ENCODE measurements at regions not wholly inside any gene's neighbourhood (a gene's known extent, or its start where the extent isn't known, plus 50 kb on each side); places are given as distances from the start of the nearest gene placed in this dataset.

GRCh38 chr13:73938372-73939070 is 195.7 kb downstream of the KLF12 start:
- TF ChIP-seq EZH2phosphoT487 (IDR thresholded peaks at IDR 0.05; ENCODE audit: borderline replicate concordance, low read depth, low read length) (no peak), CTCF (conservative IDR thresholded peaks at IDR 0.05; ENCODE audit: low read length) (no peak)
- no peaks in the 10 kb centered on the region for H3K79me2 ChIP-seq (ENCODE audit: insufficient read depth, low read depth, low read length)
- intact Hi-C loops (cut with micrococcal nuclease; ENCODE audit: unreplicated experiment): no loop called here
- H4K20me1 ChIP-seq (ENCODE audit: insufficient read depth, low read length): no peaks in the 10 kb centered on the region
- H3K4me2 ChIP-seq (ENCODE audit: low read length): no peak overlapping the region
- no peak for DNase-seq (ENCODE audit: low spot score)
- no peaks in the 10 kb centered on the region for H3K9me3 ChIP-seq (ENCODE audit: low read length)
- POLR2A ChIA-PET: interaction anchor here (0.6 to 1.9 kb wide), 5 partner anchors 11 to 97 kb away, joined by 3 to 7 read pairs (median 3); no protein-coding TSS in a partner anchor
- no TSS peak for BruUV-seq (replicated peaks)
- peaks cover 23% of the 10 kb centered on the region for H3K4me1 ChIP-seq (ENCODE audit: insufficient read depth, low read length, poor library complexity, severe bottlenecking)
- no peaks in the 10 kb centered on the region for H3K9me2 ChIP-seq (ENCODE audit: insufficient read depth, low read length)
- peaks cover 50% of the 10 kb centered on the region for H3K36me3 ChIP-seq (ENCODE audit: insufficient read depth, low read length)
- no peak overlapping the region for H2AFZ ChIP-seq (ENCODE audit: low read length)
- no peak overlapping the region for H3K4me3 ChIP-seq (ENCODE audit: low read depth, low read length, poor library complexity, severe bottlenecking)
- CTCF ChIA-PET (ENCODE audit: unreplicated experiment): interaction anchor here (0.6 kb wide), 1 partner anchor 10 kb away, joined by 3 read pairs; no protein-coding TSS in a partner anchor
- H3K27ac ChIP-seq (ENCODE audit: low read depth, low read length, poor library complexity, severe bottlenecking): no peak overlapping the region

- Histone ChIP-seq H3K4me1 (ENCODE audit: insufficient read depth, low read length, poor library complexity, severe bottlenecking) (peaks cover 25% of the 10 kb centered on the region), H3K4me3 (ENCODE audit: low read depth, low read length, poor library complexity, severe bottlenecking) (no peak overlapping the region), H4K20me1 (ENCODE audit: insufficient read depth, low read length) (no peaks in the 10 kb centered on the region), H3K27ac (ENCODE audit: low read depth, low read length, poor library complexity, severe bottlenecking) (no peak overlapping the region), H3K79me2 (ENCODE audit: insufficient read depth, low read depth, low read length) (no peaks in the 10 kb centered on the region), H3K9me2 (ENCODE audit: insufficient read depth, low read length) (no peaks in the 10 kb centered on the region), H3K9me3 (ENCODE audit: low read length) (no peaks in the 10 kb centered on the region), H3K36me3 (ENCODE audit: insufficient read depth, low read length) (peaks cover 39% of the 10 kb centered on the region), H2AFZ (ENCODE audit: low read length) (no peak overlapping the region), H3K4me2 (ENCODE audit: low read length) (no peak overlapping the region)
- no peak for DNase-seq (ENCODE audit: low spot score)
- no peak for TF ChIP-seq CTCF (conservative IDR thresholded peaks at IDR 0.05; ENCODE audit: low read length)
- no peak for TF ChIP-seq EZH2phosphoT487 (IDR thresholded peaks at IDR 0.05; ENCODE audit: borderline replicate concordance, low read depth, low read length)
- POLR2A ChIA-PET: interaction anchor here (0.6 to 0.8 kb wide), 5 partner anchors 8 to 1587 kb away, joined by 3 to 4 read pairs (median 3); no protein-coding TSS in a partner anchor
- BruUV-seq (replicated peaks): no TSS peak
- CTCF ChIA-PET (ENCODE audit: unreplicated experiment): no interaction called here
- intact Hi-C loops (cut with micrococcal nuclease; ENCODE audit: unreplicated experiment): no loop called here
These were observed 196.8 kb downstream of the KLF12 start for GRCh38 chr13:73937441-73937840.

- Histone ChIP-seq H3K4me1 (ENCODE audit: insufficient read depth, low read length, poor library complexity, severe bottlenecking) (peaks cover 25% of the 10 kb centered on the region), H3K4me2 (ENCODE audit: low read length) (no peak overlapping the region), H3K9me2 (ENCODE audit: insufficient read depth, low read length) (no peaks in the 10 kb centered on the region), H3K79me2 (ENCODE audit: insufficient read depth, low read depth, low read length) (no peaks in the 10 kb centered on the region), H3K4me3 (ENCODE audit: low read depth, low read length, poor library complexity, severe bottlenecking) (no peak overlapping the region), H3K36me3 (ENCODE audit: insufficient read depth, low read length) (peaks cover 25% of the 10 kb centered on the region), H4K20me1 (ENCODE audit: insufficient read depth, low read length) (no peaks in the 10 kb centered on the region), H3K27ac (ENCODE audit: low read depth, low read length, poor library complexity, severe bottlenecking) (no peak overlapping the region), H3K9me3 (ENCODE audit: low read length) (no peaks in the 10 kb centered on the region), H2AFZ (ENCODE audit: low read length) (no peak overlapping the region)
- no peak for DNase-seq (ENCODE audit: low spot score)
- TF ChIP-seq EZH2phosphoT487 (IDR thresholded peaks at IDR 0.05; ENCODE audit: borderline replicate concordance, low read depth, low read length): no peak
- BruUV-seq (replicated peaks): no TSS peak
- intact Hi-C loops (cut with micrococcal nuclease; ENCODE audit: unreplicated experiment): no loop called here
- CTCF ChIA-PET (ENCODE audit: unreplicated experiment): no interaction called here
- POLR2A ChIA-PET: interaction anchor here (0.6 kb wide), 1 partner anchor 63 kb away, joined by 3 read pairs; no protein-coding TSS in a partner anchor
These were observed 198.2 kb downstream of the KLF12 start for GRCh38 chr13:73935991-73936390.
